ENCODE measurements at regions not wholly inside any gene's neighbourhood (a gene's known extent, or its start where the extent isn't known, plus 50 kb on each side); places are given as distances from the start of the nearest gene placed in this dataset.

GRCh38 chr3:126266850-126267168 is 86.4 kb upstream of the ALDH1L1 start:
- no peak for DNase-seq (ENCODE audit: low read depth)

- peak; percentile 30 for DNase-seq (ENCODE audit: low read depth)
Observed at GRCh38 chr3:126266291-126266840, 86.0 kb upstream of the ALDH1L1 start.

GRCh38 chr3:126264952-126265351 is 84.6 kb upstream of the ALDH1L1 start:
- DNase-seq (ENCODE audit: low read depth), result no peak

GRCh38 chr3:126264381-126264780 is 84.0 kb upstream of the ALDH1L1 start:
- no peak for DNase-seq (ENCODE audit: low read depth)

GRCh38 chr3:126263971-126264370 is 83.6 kb upstream of the ALDH1L1 start:
- DNase-seq (ENCODE audit: low read depth), result no peak

GRCh38 chr3:126263539-126263938 is 83.2 kb upstream of the ALDH1L1 start:
- DNase-seq (ENCODE audit: low read depth), result no peak

GRCh38 chr3:126262227-126262626 is 81.8 kb upstream of the ALDH1L1 start:
- no peak for DNase-seq (ENCODE audit: low read depth)

- peak; percentile 59 for DNase-seq (ENCODE audit: low read depth)
Observed at GRCh38 chr3:126261037-126261436, 80.7 kb upstream of the ALDH1L1 start.

- DNase-seq (ENCODE audit: low read depth), result peak; percentile 34
Observed at GRCh38 chr3:126259411-126260391, 79.3 kb upstream of the ALDH1L1 start.

- no peak for DNase-seq (ENCODE audit: low read depth)
Observed at GRCh38 chr3:126258670-126259069, 78.3 kb upstream of the ALDH1L1 start.

GRCh38 chr3:126257984-126258383 is 77.6 kb upstream of the ALDH1L1 start:
- no peak for DNase-seq (ENCODE audit: low read depth)

GRCh38 chr3:126257174-126257573 is 76.8 kb upstream of the ALDH1L1 start:
- no peak for DNase-seq (ENCODE audit: low read depth)

- DNase-seq (ENCODE audit: low read depth), result no peak
Observed at GRCh38 chr3:126256251-126256650, 75.9 kb upstream of the ALDH1L1 start.

- DNase-seq (ENCODE audit: low read depth), result no peak
Observed at GRCh38 chr3:126253072-126253471, 72.7 kb upstream of the ALDH1L1 start.

GRCh38 chr3:126252373-126252772 is 72.0 kb upstream of the ALDH1L1 start:
- DNase-seq (ENCODE audit: low read depth), result no peak

GRCh38 chr3:126245811-126246727 is 65.7 kb upstream of the ALDH1L1 start:
- DNase-seq (ENCODE audit: low read depth), result peak; percentile 49

Data from amniotic epithelial cell (primary cell).